ENCODE measurements at regions not wholly inside any gene's neighbourhood (a gene's known extent, or its start where the extent isn't known, plus 50 kb on each side); places are given as distances from the start of the nearest gene placed in this dataset.

GRCh38 chr1:101550581-101550980 lies 313.8 kb downstream of the S1PR1 start:
- no peak for ATAC-seq
- TF ChIP-seq TCF4 (CRISPR knock-in tag; IDR thresholded peaks at IDR 0.05; ENCODE audit: borderline replicate concordance) (no peak), ZFP30 (CRISPR knock-in tag; IDR thresholded peaks at IDR 0.05) (no peak), CSRNP3 (CRISPR knock-in tag; IDR thresholded peaks at IDR 0.05) (no peak), CSDC2 (CRISPR knock-in tag; IDR thresholded peaks at IDR 0.05) (no peak), PPARA (CRISPR knock-in tag; IDR thresholded peaks at IDR 0.05; ENCODE audit: borderline replicate concordance) (no peak)

GRCh38 chr1:101566883-101567538 lies 330.2 kb downstream of the S1PR1 start:
- ATAC-seq, result no peak
- TF ChIP-seq OSR1 (CRISPR knock-in tag; IDR thresholded peaks at IDR 0.05) (no peak), BACH2 (CRISPR knock-in tag; IDR thresholded peaks at IDR 0.05; ENCODE audit: borderline replicate concordance) (no peak)

DNA sequence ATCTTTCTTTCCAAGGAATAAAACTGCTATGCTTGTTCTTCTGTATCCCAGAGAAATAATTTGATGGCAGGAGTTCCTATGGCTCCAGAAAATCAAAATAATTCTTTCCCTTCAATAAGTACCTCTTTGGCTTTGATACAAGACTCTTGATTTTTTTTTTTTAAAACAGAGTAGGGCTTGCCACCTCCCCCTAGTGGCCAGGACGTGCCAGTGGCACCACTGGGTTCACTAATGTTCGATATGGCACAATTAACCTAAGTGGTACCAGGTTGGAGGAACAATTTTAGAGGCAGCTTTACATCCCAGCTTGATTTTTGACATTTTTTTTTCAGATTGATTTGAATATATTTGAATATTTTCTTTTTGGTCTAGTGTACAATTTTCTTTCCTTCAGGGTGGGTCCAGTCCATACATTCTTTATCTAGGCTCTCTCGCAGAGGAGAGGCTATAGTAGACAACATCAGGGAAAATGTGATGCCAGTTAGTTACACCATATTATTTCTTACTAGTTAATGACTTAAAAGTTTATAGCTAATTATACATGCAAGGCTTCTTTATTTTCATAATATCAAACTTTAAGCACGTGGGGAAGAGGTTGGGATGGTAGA lies 330.9 kb downstream of the S1PR1 start:
- no peak for TF ChIP-seq ZFP3 (CRISPR knock-in tag; IDR thresholded peaks at IDR 0.05)
- no peak for TF ChIP-seq SNAI2 (CRISPR knock-in tag; IDR thresholded peaks at IDR 0.05)
- no peak for TF ChIP-seq TOX (CRISPR knock-in tag; IDR thresholded peaks at IDR 0.05; ENCODE audit: borderline replicate concordance)
- TF ChIP-seq ZFP30 (CRISPR knock-in tag; IDR thresholded peaks at IDR 0.05), result no peak
- no peak for TF ChIP-seq RARB (CRISPR knock-in tag; IDR thresholded peaks at IDR 0.05)
- no peak for TF ChIP-seq ISL1 (CRISPR knock-in tag; IDR thresholded peaks at IDR 0.05)
- TF ChIP-seq, protein P1, sequence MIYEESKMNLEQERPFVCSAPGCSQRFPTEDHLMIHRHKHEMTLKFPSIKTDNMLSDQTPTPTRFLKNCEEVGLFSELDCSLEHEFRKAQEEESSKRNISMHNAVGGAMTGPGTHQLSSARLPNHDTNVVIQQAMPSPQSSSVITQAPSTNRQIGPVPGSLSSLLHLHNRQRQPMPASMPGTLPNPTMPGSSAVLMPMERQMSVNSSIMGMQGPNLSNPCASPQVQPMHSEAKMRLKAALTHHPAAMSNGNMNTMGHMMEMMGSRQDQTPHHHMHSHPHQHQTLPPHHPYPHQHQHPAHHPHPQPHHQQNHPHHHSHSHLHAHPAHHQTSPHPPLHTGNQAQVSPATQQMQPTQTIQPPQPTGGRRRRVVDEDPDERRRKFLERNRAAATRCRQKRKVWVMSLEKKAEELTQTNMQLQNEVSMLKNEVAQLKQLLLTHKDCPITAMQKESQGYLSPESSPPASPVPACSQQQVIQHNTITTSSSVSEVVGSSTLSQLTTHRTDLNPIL (CRISPR knock-in tag; IDR thresholded peaks at IDR 0.05; ENCODE audit: low read depth), result no peak
- TF ChIP-seq GLIS3 (CRISPR knock-in tag; IDR thresholded peaks at IDR 0.05), result no peak
- no peak for TF ChIP-seq ZNF565 (CRISPR knock-in tag; conservative IDR thresholded peaks at IDR 0.05; ENCODE audit: low read depth)
- no peak for TF ChIP-seq PATZ1 (CRISPR knock-in tag; IDR thresholded peaks at IDR 0.05; ENCODE audit: borderline replicate concordance)
- TF ChIP-seq TSHZ2 (CRISPR knock-in tag; IDR thresholded peaks at IDR 0.05), result no peak
- TF ChIP-seq BACH2 (CRISPR knock-in tag; IDR thresholded peaks at IDR 0.05; ENCODE audit: borderline replicate concordance), result no peak
- TF ChIP-seq TCF4 (CRISPR knock-in tag; IDR thresholded peaks at IDR 0.05; ENCODE audit: borderline replicate concordance), result no peak
- TF ChIP-seq, protein P2, sequence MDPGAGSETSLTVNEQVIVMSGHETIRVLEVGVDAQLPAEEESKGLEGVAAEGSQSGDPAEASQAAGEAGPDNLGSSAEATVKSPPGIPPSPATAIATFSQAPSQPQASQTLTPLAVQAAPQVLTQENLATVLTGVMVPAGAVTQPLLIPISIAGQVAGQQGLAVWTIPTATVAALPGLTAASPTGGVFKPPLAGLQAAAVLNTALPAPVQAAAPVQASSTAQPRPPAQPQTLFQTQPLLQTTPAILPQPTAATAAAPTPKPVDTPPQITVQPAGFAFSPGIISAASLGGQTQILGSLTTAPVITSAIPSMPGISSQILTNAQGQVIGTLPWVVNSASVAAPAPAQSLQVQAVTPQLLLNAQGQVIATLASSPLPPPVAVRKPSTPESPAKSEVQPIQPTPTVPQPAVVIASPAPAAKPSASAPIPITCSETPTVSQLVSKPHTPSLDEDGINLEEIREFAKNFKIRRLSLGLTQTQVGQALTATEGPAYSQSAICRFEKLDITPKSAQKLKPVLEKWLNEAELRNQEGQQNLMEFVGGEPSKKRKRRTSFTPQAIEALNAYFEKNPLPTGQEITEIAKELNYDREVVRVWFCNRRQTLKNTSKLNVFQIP (CRISPR knock-in tag; IDR thresholded peaks at IDR 0.05; ENCODE audit: borderline replicate concordance, low read depth), result no peak
- TF ChIP-seq ZC3H10 (CRISPR knock-in tag; IDR thresholded peaks at IDR 0.05), result no peak
- TF ChIP-seq ARNTL (CRISPR knock-in tag; IDR thresholded peaks at IDR 0.05; ENCODE audit: borderline replicate concordance, low read depth), result no peak
- no peak for TF ChIP-seq CSDC2 (CRISPR knock-in tag; IDR thresholded peaks at IDR 0.05)
- peak; percentile 88 for ATAC-seq
